ENCODE measurements at regions not wholly inside any gene's neighbourhood (a gene's known extent, or its start where the extent isn't known, plus 50 kb on each side); places are given as distances from the start of the nearest gene placed in this dataset.

DNA sequence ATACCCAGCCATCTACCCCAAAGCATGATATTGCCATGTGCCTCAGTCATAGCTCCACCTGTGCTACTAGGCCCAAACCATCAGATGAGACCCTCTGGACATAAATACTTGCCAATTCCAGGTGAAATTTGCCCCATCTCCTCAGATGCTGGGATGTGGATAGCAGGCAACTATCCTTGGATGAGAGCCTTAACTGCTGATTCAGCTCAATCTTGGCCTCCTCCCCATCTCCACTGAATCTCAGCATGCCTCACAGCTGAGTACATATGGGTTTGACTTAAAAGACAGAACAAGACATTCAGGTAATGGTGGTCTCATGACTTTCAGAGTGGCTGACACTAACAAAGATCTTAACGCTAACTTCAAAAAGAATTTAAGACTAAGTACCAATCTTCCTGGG lies 50.8 kb upstream of the KLHL13 start:
- TF ChIP-seq, protein P1, sequence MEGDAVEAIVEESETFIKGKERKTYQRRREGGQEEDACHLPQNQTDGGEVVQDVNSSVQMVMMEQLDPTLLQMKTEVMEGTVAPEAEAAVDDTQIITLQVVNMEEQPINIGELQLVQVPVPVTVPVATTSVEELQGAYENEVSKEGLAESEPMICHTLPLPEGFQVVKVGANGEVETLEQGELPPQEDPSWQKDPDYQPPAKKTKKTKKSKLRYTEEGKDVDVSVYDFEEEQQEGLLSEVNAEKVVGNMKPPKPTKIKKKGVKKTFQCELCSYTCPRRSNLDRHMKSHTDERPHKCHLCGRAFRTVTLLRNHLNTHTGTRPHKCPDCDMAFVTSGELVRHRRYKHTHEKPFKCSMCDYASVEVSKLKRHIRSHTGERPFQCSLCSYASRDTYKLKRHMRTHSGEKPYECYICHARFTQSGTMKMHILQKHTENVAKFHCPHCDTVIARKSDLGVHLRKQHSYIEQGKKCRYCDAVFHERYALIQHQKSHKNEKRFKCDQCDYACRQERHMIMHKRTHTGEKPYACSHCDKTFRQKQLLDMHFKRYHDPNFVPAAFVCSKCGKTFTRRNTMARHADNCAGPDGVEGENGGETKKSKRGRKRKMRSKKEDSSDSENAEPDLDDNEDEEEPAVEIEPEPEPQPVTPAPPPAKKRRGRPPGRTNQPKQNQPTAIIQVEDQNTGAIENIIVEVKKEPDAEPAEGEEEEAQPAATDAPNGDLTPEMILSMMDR (conservative IDR thresholded peaks at IDR 0.05; ENCODE audit: low read length) = no peak
- H3K4me3 ChIP-seq (ENCODE audit: low read length) = no peak overlapping the region
- no peak for DNase-seq (ENCODE audit: low read depth)

DNA sequence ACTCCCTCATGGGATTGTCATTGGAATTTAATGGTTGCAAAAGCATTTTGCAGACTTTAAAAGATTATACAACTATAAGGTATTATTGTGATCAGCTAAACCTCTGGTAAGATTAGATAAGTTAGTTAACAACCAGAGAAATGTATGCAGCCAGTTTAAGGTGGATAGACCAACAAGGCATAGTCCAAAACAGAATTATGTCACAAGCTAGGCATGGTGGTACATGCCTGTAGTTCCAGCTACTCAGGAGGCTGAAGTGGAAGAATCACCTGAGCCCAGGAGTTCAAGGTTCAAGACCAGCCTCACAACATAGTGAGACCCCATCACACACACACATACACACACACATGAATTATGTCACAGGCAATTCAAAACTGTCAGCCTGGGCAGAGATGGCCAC lies 54.7 kb upstream of the KLHL13 start:
- no peak overlapping the region for H3K4me3 ChIP-seq (ENCODE audit: low read length)
- TF ChIP-seq, protein P1 (conservative IDR thresholded peaks at IDR 0.05; ENCODE audit: low read length) = no peak
- DNase-seq (ENCODE audit: low read depth) = no peak

DNA sequence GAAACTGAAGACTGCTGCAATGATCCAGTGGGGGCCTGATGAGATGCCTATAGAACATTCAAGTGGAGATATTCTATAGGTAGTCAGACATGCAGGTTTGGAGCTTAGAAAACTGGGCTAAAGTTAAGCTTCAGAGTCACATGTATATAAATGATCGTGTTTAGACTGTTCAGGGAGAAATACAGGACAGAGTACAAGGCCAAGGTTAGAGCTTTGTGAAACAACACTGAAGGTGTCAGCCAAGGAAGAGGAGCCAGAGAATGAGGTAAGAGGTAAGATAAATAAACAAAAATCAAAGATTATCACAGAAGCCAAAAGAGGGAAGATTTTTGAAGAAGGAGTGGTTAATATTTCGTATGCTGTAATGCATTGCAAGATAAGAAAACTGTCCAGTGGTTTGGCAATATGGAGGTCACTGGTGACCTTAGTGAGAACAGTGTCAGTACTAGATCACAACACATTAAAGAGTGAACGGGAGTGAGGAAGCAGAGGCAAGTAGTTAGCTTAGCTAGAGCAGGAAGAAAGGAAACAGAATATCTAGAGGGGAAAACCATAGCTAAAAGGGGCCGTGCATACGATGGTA lies 58.0 kb upstream of the KLHL13 start:
- DNase-seq (ENCODE audit: low read depth) = no peak
- TF ChIP-seq, protein P1 (conservative IDR thresholded peaks at IDR 0.05; ENCODE audit: low read length) = no peak
- no peak overlapping the region for H3K4me3 ChIP-seq (ENCODE audit: low read length)

DNA sequence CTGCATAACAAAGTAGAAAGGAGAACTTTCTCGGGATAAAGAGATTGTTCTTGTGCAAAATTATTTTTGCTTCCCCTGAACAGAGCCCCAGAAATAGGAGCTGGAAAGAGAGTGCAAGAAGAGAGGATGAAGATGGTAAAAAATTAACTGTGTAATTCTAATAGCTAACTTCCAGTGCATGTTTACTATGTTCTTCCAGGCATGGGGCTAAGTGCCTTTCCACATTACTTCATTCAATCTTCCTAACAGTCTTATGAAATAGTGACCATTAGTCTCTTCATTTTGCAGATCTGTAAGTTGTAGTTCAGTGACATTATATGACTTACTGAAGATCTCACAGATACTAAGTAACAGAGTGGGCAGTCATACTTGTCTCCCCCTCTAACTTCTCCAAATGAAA lies 61.1 kb upstream of the KLHL13 start:
- TF ChIP-seq, protein P1 (conservative IDR thresholded peaks at IDR 0.05; ENCODE audit: low read length) = no peak
- H3K4me3 ChIP-seq (ENCODE audit: low read length) = no peak overlapping the region
- no peak for DNase-seq (ENCODE audit: low read depth)

DNA sequence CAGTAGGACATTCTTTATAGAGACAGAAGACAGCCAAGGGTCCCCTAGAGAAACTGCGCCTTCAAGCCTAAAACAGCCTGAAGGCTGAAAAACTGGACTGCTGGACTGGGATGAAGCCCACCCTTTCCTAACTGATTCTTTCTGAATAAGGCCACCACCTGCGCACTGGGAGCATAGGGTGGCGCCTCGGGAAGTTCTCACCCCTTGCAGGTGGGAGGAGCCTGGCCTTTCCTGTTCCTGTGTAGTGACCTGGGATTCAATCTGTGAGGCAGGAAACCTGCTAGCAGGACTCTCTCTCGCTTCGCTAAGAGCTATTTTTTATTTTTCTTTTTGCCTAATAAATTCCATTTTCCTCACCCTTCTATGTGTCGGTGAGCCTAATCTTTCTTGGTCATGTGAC lies 61.8 kb upstream of the KLHL13 start:
- TF ChIP-seq, protein P1 (conservative IDR thresholded peaks at IDR 0.05; ENCODE audit: low read length) = no peak
- H3K4me3 ChIP-seq (ENCODE audit: low read length) = no peak overlapping the region
- DNase-seq (ENCODE audit: low read depth) = no peak

DNA sequence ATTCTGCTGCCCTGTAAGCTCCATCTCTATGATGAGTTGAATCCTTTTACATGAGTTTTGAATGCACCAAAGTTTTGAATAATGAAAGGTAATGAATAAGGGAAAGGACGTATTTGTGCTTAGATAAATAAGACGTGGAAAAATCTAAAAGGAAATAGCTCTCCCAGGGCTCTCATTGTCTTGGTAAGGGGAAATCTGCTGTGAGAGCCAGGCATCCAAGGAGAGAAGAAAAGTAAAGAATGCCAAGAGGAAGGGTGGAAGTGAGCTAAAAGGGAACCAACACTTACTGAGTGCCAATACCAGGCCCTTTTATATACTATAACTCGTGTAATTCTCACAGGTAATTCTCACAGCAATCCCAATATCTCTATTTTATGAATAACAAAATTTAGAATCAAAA lies 62.6 kb upstream of the KLHL13 start:
- TF ChIP-seq, protein P1 (conservative IDR thresholded peaks at IDR 0.05; ENCODE audit: low read length) = no peak
- DNase-seq (ENCODE audit: low read depth) = no peak
- no peak overlapping the region for H3K4me3 ChIP-seq (ENCODE audit: low read length)

DNA sequence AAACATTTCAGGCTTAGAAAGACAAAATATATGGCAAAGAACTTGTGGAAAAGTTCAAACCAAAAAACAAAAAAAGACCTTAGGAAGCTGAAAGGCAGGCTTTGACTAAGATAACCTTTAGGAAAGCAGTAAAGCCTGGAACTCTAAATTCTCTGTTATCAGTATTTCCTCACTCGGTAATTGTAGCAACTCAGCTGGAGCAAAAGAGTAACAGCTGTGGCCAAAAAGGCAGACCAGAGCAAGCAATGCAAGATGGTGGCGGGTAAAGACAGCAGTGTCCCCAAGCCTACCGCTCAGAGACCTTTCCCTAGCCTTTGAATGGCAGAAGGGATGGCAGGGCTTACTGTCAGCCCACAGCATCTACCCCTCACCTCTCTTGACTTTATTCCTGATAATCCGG lies 63.1 kb upstream of the KLHL13 start:
- no peak overlapping the region for H3K4me3 ChIP-seq (ENCODE audit: low read length)
- TF ChIP-seq, protein P1 (conservative IDR thresholded peaks at IDR 0.05; ENCODE audit: low read length) = no peak
- DNase-seq (ENCODE audit: low read depth) = no peak
